K562 (cell line): ENCODE measurements at regions not wholly inside any gene's neighbourhood (a gene's known extent, or its start where the extent isn't known, plus 50 kb on each side); places are given as distances from the start of the nearest gene placed in this dataset.

Experiments
- ATAC-seq: fragments of 200-7000 bp; cut with Tn5 transposase; 3 replicates; pipeline ENCODE4 v1.9.1; 2020; ENCODE audit warnings: moderate library complexity
- BruUV-seq: library from RNA; stranded (reverse); fragments of 400-500 nt; replicated peaks from 2 replicates; lab custom pipeline; 2021; lab: Mats Ljungman, UMichigan
- CTCF ChIA-PET: fragments of 300-600 bp; formaldehyde crosslinking; extraction: SDS; loops from one replicate; lab custom pipeline; 2021; ENCODE audit warnings: low intra/inter-chr PET ratio; lab: Yijun Ruan, JAX
- POLR2A ChIA-PET: fragments of 300-600, 350-650 bp; sonication (Branson Sonifier 250); formaldehyde crosslinking; extraction: SDS; loops from one replicate; lab custom pipeline; 2021; ENCODE audit warnings: antibody characterized with exemption, inconsistent platforms; lab: Yijun Ruan, JAX
- DNase-seq, 4 experiments: peaks; one replicate each; pipeline versions ENCODE4 v3.0.0 to v3.0.0-alpha.2; 2011 to 2018; ENCODE audit warnings: low spot score in 3 of 4, mixed read lengths in 3 of 4; ENCODE audit errors: extremely low read depth in 1 of 4
- FAIRE-seq: peaks from 2 replicates; lab custom pipeline; 2011; peaks lifted over from hg19 to GRCh38; lab: Jason Lieb, UNC
- H2AFZ ChIP-seq: 2 replicates; pipeline ENCODE4 v1.6.0; 2011; ENCODE audit warnings: low read depth, low read length, control low read depth, inconsistent platforms
- H3K27ac ChIP-seq: fragments of 200-600 bp; 3 replicates; pipeline ENCODE4 v1.8.0; 2011; ENCODE audit warnings: low read depth, mild to moderate bottlenecking, control low read depth, inconsistent platforms, low read length, moderate library complexity, mixed read lengths; ENCODE audit errors: extremely low read depth
- H3K27me3 ChIP-seq, 2 experiments: fragments of 300-600 bp in 1 of 2; 2 replicates in 1 of 2; 3 replicates in 1 of 2; pipeline versions ENCODE4 v1.6.0 to v1.8.0; 2011; ENCODE audit warnings: inconsistent platforms in 2 of 2, low read length in 2 of 2, mild to moderate bottlenecking in 1 of 2, mixed read lengths in 1 of 2, moderate library complexity in 1 of 2; ENCODE audit not compliant: control insufficient read depth in 2 of 2, insufficient read depth in 2 of 2
- H3K36me3 ChIP-seq: fragments of 300-600 bp; 3 replicates; pipeline ENCODE4 v1.8.0; 2011; ENCODE audit warnings: mild to moderate bottlenecking, low read length, inconsistent platforms; ENCODE audit not compliant: control insufficient read depth, insufficient read depth
- H3K4me1 ChIP-seq, 2 experiments: fragments of 200-600 bp in 1 of 2; replicated peaks in 1 of 2; 2 replicates in 1 of 2; 3 replicates in 1 of 2; pipeline versions ENCODE4 v1.5.1 to v1.8.0; 2011; ENCODE audit warnings: inconsistent platforms in 2 of 2, low read length in 2 of 2, mild to moderate bottlenecking in 1 of 2, mixed read lengths in 1 of 2, moderate library complexity in 1 of 2; ENCODE audit not compliant: control insufficient read depth in 2 of 2, insufficient read depth in 2 of 2
- H3K4me2 ChIP-seq: 2 replicates; pipeline ENCODE4 v1.6.1; 2011; ENCODE audit warnings: low read length, control low read depth, inconsistent platforms, mixed read lengths; ENCODE audit not compliant: insufficient read depth
- H3K4me3 ChIP-seq: fragments of 200-600 bp; sonication (generic), shearing (Covaris generic); 2 replicates; pipeline ENCODE4 v1.5.1; 2016; ENCODE audit warnings: control low read depth, inconsistent platforms
- H3K79me2 ChIP-seq: fragments of 200-600 bp; 3 replicates; pipeline ENCODE4 v1.8.0; 2011; ENCODE audit warnings: low read length, inconsistent platforms; ENCODE audit not compliant: control insufficient read depth, insufficient read depth
- H3K9ac ChIP-seq, 2 experiments: 2 replicates each; pipeline versions ENCODE4 v1.6.0 to v1.6.1; 2011; ENCODE audit warnings: low read depth in 2 of 2, low read length in 2 of 2, control low read depth in 1 of 2, inconsistent platforms in 1 of 2, mild to moderate bottlenecking in 1 of 2, mixed read lengths in 1 of 2; ENCODE audit not compliant: insufficient read depth in 1 of 2
- H3K9me1 ChIP-seq: one replicate; pipeline ENCODE4 v1.6.0; 2011; ENCODE audit warnings: inconsistent platforms, mild to moderate bottlenecking, low read length, moderate library complexity; ENCODE audit not compliant: control insufficient read depth, insufficient read depth
- H3K9me3 ChIP-seq: replicated peaks from 2 replicates; pipeline ENCODE4 v1.5.1; 2011; ENCODE audit warnings: low read depth, low read length, inconsistent platforms; ENCODE audit not compliant: control insufficient read depth, insufficient read depth
- H4K20me1 ChIP-seq: replicated peaks from 2 replicates; pipeline ENCODE4 v1.6.1; 2011; ENCODE audit warnings: low read length, inconsistent platforms, mixed read lengths; ENCODE audit not compliant: control insufficient read depth, insufficient read depth
- CEBPB ChIP-seq: fragments of 450-650 bp; IDR thresholded peaks from 2 replicates; pipeline ENCODE4 v1.6.1; 2016; ENCODE audit warnings: missing genetic modification characterization, missing compliant biosample characterization
- E2F3 ChIP-seq: fragments of 250-450 bp; sonication (Bioruptor Pico); IDR thresholded peaks from 2 replicates; pipeline ENCODE4 v1.4.0; 2020; ENCODE audit warnings: mild to moderate bottlenecking
- EGR1 ChIP-seq: fragments of 450-650 bp; conservative IDR thresholded peaks from 2 replicates; pipeline ENCODE4 v1.6.1; 2017; ENCODE audit warnings: mild to moderate bottlenecking
- FOXA3 ChIP-seq, 2 experiments: fragments of 450-650 bp in 1 of 2; sonication (generic) in 1 of 2; formaldehyde crosslinking; IDR thresholded peaks in 1 of 2; conservative IDR thresholded peaks in 1 of 2; 2 replicates each; pipeline versions ENCODE4 v1.4.0 to v1.8.0; 2020 to 2022; ENCODE audit warnings: mild to moderate bottlenecking in 2 of 2, missing genetic modification reagents in 1 of 2
- HNRNPUL1 ChIP-seq: fragments of 200-400 bp; formaldehyde crosslinking; IDR thresholded peaks from 2 replicates; pipeline ENCODE4 v1.6.1; 2017; ENCODE audit warnings: low read length
- MTF1 ChIP-seq: fragments of 250-450 bp; sonication (Bioruptor Pico); IDR thresholded peaks from 2 replicates; pipeline ENCODE4 v1.9.0; 2021; ENCODE audit warnings: moderate library complexity, mild to moderate bottlenecking, inconsistent platforms, borderline replicate concordance
- WGBS: fragments of 100-300 bp; shearing (Covaris generic); methylation state at CpG from one replicate; pipeline ENCODE4 v1.1.6; 2016; ENCODE audit warnings: low coverage, mixed read lengths; ENCODE audit not compliant: insufficient coverage; ENCODE audit errors: missing lambda C conversion rate; 5-methylcytosine and 5-hydroxymethylcytosine counted together
- in situ Hi-C: fragments of 300-500 bp; cut with MboI; formaldehyde crosslinking; loops from 4 replicates; pipeline ENCODE4 v1.15.0; 2018; ENCODE audit warnings: inconsistent platforms, mixed read lengths
- intact Hi-C: fragments of 100-400 bp; cut with micrococcal nuclease; formaldehyde crosslinking; loops from 2 replicates; pipeline ENCODE4 v1.14.2; 2022
- TF ChIP-seq, protein P1 (sequence below): fragments of 450-650 bp; formaldehyde crosslinking; IDR thresholded peaks from 2 replicates; pipeline ENCODE4 v1.4.0; 2022; ENCODE audit warnings: mild to moderate bottlenecking, moderate library complexity

DNA sequence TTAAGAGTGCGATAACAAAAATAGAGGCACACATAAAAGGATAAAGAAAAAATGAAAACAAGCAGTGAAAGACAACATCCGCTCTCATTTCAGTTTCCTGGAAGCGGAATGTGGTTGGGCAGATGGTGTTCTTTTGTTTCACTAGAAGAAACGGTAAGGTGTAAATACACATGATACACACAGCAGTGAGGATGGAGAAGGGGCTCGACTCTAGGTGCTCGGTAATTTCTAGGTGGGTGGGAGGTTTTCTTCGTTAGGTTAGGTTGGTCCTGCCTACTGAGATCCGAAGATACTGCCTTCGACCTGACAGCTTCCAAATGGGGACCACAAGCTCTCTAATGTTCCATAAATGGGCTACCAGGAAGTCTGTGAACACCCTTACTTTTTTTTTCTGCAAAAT is 1082.5 kb downstream of the BCL11B start:
- Histone ChIP-seq H4K20me1 (no peaks in the 10 kb centered on the region), H3K4me2 (no peak overlapping the region), H3K36me3 (no peaks in the 10 kb centered on the region), H2AFZ (no peak overlapping the region), H3K9me3 (no peaks in the 10 kb centered on the region), H3K27me3 (no peaks in the 10 kb centered on the region), H3K4me1 (no peaks in the 10 kb centered on the region), H3K27ac (no peak overlapping the region), H3K4me3 (no peak overlapping the region), H3K9ac (no peak overlapping the region), H3K9me1 (no peaks in the 10 kb centered on the region), H3K79me2 (no peaks in the 10 kb centered on the region)
- intact Hi-C loops = no loop called here
- no peak for ATAC-seq
- in situ Hi-C loops = no loop called here
- ChIA-PET POLR2A (no interaction called here), CTCF (no interaction called here)
- TF ChIP-seq CEBPB = no peak
- TF ChIP-seq E2F3 = no peak
- TF ChIP-seq EGR1 = no peak
- TF ChIP-seq, protein P1, sequence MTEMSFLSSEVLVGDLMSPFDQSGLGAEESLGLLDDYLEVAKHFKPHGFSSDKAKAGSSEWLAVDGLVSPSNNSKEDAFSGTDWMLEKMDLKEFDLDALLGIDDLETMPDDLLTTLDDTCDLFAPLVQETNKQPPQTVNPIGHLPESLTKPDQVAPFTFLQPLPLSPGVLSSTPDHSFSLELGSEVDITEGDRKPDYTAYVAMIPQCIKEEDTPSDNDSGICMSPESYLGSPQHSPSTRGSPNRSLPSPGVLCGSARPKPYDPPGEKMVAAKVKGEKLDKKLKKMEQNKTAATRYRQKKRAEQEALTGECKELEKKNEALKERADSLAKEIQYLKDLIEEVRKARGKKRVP (CRISPR knock-in tag) = no peak
- TF ChIP-seq HNRNPUL1 = no peak
- no peak for TF ChIP-seq MTF1 (CRISPR knock-in tag)
- no peak for TF ChIP-seq FOXA3 (CRISPR knock-in tag; conservative IDR thresholded peaks at IDR 0.05 in 1 of 2, IDR thresholded peaks at IDR 0.05 in 1 of 2)
- no peak for DNase-seq
- no TSS peak for BruUV-seq
- FAIRE-seq = no peak
- WGBS = 0% methylated on average over 8 of the region's 9 CpGs
